ENCODE measurements at regions not wholly inside any gene's neighbourhood (a gene's known extent, or its start where the extent isn't known, plus 50 kb on each side); places are given as distances from the start of the nearest gene placed in this dataset.

DNA sequence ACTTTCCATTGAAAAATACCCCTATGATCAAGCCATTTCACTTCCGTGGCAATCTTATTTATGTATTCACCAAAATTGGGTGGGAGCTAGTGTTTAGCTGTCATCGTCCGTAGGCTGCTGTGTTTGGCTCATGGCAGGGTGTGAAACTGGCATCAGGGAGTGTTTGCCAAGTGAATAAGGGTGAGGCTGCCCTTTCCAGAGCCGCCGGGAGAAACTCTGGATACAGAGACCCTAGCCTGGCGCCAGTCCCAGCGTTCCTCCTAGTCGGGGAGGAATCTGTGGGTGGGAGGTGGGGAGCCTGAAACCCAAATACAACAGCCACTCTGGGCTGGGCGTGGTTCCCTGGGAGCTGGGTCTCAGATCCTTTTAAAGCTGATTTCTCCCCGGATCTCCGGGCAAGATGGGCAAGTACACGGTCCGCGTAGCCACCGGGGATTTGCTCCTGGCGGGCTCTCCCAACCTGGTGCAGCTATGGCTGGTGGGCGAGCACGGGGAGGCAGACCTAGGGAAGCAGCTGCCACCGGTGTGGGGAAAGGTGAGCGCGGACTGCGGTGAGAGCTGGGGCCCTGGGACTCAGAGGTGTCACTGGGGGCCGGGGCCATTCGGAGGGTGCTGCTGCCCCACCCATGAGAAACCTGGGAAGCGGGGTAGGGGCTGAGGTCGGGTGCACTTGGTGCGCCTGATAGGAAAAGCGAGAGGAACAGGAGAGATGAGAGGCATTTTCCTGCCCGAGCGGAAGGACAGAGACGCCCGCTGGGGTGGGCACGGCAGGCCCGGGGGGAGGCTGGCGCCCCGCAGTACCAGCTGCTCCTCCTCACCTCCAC, 62.1 kb upstream of the TEKT1 start:
- no peak overlapping the region for H3K4me3 ChIP-seq (ENCODE audit: low read depth in 2 of 2, low read length in 2 of 2)
- ChIA-PET POLR2A (no interaction called here), CTCF (no interaction called here)
- H3K27ac ChIP-seq (ENCODE audit: low read length): no peak overlapping the region
- intact Hi-C loops (cut with micrococcal nuclease; ENCODE audit: unreplicated experiment): no loop called here
- in situ Hi-C loops (cut with HindIII; ENCODE audit: low pct_unique_long_range_greater_than_20kb, low sequenced_read_pairs): no loop called here
- H3K9me3 ChIP-seq (ENCODE audit: control insufficient read depth, insufficient read depth, low read depth, low read length): no peaks in the 10 kb centered on the region
- no peaks in the 10 kb centered on the region; the same call in 1 of the 2 replicates for H3K36me3 ChIP-seq (ENCODE audit: control insufficient read depth, insufficient read depth, low read length)
- 0 out of 2 replicates have a peak, but pooled peaks cover 2% of the 10 kb centered on the region for H3K27me3 ChIP-seq (ENCODE audit: control insufficient read depth, insufficient read depth, low read length)
- H3K4me1 ChIP-seq (ENCODE audit: control insufficient read depth, insufficient read depth, low read length): no peaks in the 10 kb centered on the region
- no TSS peak for BruUV-seq (replicated peaks)
- DNase-seq (ENCODE audit: low read depth, low spot score): no peak
- no peak for ATAC-seq
- TF ChIP-seq TCF7L2 (IDR thresholded peaks at IDR 0.05; ENCODE audit: low read depth, low read length) (no peak), REST (IDR thresholded peaks at IDR 0.05; ENCODE audit: insufficient read depth in 1 of 2, low read depth in 2 of 2, low read length in 1 of 2) (no peak), SIN3A (IDR thresholded peaks at IDR 0.05; ENCODE audit: borderline replicate concordance, insufficient read depth, low read depth, low read length) (no peak), POLR2AphosphoS5 (IDR thresholded peaks at IDR 0.05; ENCODE audit: low read depth, low read length) (no peak)
- TF ChIP-seq, protein P1, sequence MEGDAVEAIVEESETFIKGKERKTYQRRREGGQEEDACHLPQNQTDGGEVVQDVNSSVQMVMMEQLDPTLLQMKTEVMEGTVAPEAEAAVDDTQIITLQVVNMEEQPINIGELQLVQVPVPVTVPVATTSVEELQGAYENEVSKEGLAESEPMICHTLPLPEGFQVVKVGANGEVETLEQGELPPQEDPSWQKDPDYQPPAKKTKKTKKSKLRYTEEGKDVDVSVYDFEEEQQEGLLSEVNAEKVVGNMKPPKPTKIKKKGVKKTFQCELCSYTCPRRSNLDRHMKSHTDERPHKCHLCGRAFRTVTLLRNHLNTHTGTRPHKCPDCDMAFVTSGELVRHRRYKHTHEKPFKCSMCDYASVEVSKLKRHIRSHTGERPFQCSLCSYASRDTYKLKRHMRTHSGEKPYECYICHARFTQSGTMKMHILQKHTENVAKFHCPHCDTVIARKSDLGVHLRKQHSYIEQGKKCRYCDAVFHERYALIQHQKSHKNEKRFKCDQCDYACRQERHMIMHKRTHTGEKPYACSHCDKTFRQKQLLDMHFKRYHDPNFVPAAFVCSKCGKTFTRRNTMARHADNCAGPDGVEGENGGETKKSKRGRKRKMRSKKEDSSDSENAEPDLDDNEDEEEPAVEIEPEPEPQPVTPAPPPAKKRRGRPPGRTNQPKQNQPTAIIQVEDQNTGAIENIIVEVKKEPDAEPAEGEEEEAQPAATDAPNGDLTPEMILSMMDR (IDR thresholded peaks at IDR 0.05): no peak

DNA sequence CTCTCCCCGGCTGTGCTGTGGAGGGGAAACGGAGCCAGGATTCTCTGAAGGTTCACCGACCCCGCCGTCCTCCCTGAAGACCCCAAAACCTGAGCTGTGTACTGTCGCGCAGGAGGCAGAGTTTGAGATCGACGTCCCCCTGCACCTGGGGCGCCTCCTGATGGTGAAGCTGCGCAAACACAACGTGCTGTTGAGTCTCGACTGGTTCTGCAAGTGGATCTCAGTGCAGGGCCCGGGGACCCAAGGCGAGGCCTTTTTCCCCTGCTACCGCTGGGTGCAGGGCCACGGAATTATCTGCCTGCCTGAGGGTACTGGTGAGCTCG, 62.6 kb upstream of the TEKT1 start:
- H3K4me3 ChIP-seq (ENCODE audit: low read depth in 2 of 2, low read length in 2 of 2): no peak overlapping the region
- H3K27me3 ChIP-seq (ENCODE audit: control insufficient read depth, insufficient read depth, low read length): 0 out of 2 replicates have a peak, but pooled peaks cover 2% of the 10 kb centered on the region
- DNase-seq (ENCODE audit: low read depth, low spot score): no peak
- in situ Hi-C loops (cut with HindIII; ENCODE audit: low pct_unique_long_range_greater_than_20kb, low sequenced_read_pairs): no loop called here
- ATAC-seq: no peak
- intact Hi-C loops (cut with micrococcal nuclease; ENCODE audit: unreplicated experiment): no loop called here
- no peak overlapping the region for H3K27ac ChIP-seq (ENCODE audit: low read length)
- ChIA-PET CTCF (interaction anchor here (0.5 kb wide), 1 partner anchor 1022 kb away, joined by 3 read pairs; the partner anchor contains the start of gene RNF227), POLR2A (no interaction called here)
- no TSS peak for BruUV-seq (replicated peaks)
- no peaks in the 10 kb centered on the region for H3K9me3 ChIP-seq (ENCODE audit: control insufficient read depth, insufficient read depth, low read depth, low read length)
- TF ChIP-seq, protein P1 (IDR thresholded peaks at IDR 0.05): peak; percentile 44; the same call in 1 of the 2 replicates
- TF ChIP-seq REST (IDR thresholded peaks at IDR 0.05; ENCODE audit: insufficient read depth in 1 of 2, low read depth in 2 of 2, low read length in 1 of 2): no peak
- no peak for TF ChIP-seq SIN3A (IDR thresholded peaks at IDR 0.05; ENCODE audit: borderline replicate concordance, insufficient read depth, low read depth, low read length)
- H3K36me3 ChIP-seq (ENCODE audit: control insufficient read depth, insufficient read depth, low read length): no peaks in the 10 kb centered on the region; the same call in 1 of the 2 replicates
- no peaks in the 10 kb centered on the region for H3K4me1 ChIP-seq (ENCODE audit: control insufficient read depth, insufficient read depth, low read length)
